ENCODE measurements at regions not wholly inside any gene's neighbourhood (a gene's known extent, or its start where the extent isn't known, plus 50 kb on each side); places are given as distances from the start of the nearest gene placed in this dataset.
A peak's percentile ranks its signal among the peaks of the same experiment; 100 is the strongest.

DNA sequence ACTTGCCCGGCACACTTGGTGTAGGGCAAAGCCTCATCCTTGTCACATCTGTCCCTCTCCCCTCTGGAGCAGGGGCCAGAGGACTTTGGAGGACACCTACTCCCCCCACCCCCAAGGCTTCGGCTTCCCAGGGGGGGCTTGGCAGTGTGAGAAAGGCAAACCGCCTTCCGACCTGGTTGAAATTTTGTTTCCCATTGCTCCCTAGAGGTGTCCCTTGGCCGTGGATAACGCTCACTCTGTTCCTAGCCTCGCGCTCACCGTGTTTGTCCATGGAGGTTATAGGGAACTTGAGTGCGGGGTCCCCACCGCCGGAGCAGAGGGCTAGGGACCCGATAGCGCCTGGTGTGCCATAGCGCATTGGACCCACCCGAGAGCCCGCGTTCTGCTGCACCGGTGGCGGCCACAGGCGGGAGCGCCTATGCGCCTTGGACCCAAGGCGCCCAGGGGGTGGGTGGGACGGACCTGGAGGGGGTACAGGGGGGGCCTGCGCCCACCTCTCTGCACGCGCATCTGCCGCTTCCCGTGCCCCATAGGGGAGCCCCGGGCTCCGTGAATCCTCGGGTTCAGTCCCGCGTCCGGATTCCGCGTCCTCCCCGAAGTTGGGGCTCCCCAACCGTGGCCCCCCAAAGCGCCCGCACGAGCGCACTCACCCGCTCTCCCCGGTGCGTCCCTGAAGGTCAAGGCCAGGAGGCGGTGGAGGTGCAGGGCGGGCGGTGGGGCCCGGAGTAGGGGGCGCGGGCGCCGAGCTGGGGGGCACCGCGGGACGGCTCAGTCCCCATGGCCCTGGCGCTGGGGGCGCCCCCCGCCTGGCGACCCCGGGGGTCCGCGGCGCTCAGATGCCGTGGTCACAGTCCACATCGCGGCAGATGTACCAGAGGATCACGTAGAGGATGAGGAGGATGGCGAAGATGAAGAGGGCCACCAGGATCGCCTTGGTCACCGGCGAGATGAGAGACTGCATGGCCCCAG, 82.7 kb upstream of the DHRSX start:
- ATAC-seq (no peak), DNase-seq (no peak)
- H3K27me3 Mint-ChIP-seq: peaks cover 32% of the 10 kb centered on the region
- peaks cover 10% of the 10 kb centered on the region for H3K4me1 Mint-ChIP-seq
- no peak overlapping the region for H3K4me3 Mint-ChIP-seq
- no peak overlapping the region for H3K27ac Mint-ChIP-seq
- CTCF ChIA-PET: no interaction called here
- no peaks in the 10 kb centered on the region for H3K9me3 Mint-ChIP-seq (ENCODE audit: low read depth)
- POLR2A ChIA-PET: no interaction called here
- no peaks in the 10 kb centered on the region for H3K36me3 Mint-ChIP-seq (ENCODE audit: low read depth)
- intact Hi-C loops (cut with DNase I, micrococcal nuclease): no loop called here

DNA sequence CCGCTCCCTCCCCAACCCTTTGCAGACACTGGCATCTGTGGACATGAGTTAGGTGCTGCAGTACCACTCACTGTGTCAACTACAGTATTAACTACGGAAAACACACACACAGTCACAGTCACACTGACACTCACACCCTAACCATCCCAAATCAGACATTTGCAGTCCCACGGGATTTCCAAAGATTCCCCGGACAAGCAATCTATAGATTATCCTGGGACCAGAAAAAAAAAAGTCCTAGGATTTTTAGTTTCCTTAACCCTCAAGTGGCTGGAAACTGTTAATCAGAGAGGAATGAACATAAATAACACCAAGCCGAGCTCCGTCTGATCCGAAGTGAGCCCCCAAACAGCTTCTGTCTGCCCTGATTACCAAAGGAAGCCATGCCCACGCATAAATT, 81.9 kb upstream of the DHRSX start:
- H3K27me3 Mint-ChIP-seq: peaks cover 32% of the 10 kb centered on the region
- no peak overlapping the region for H3K4me3 Mint-ChIP-seq
- H3K9me3 Mint-ChIP-seq (ENCODE audit: low read depth): no peaks in the 10 kb centered on the region
- H3K4me1 Mint-ChIP-seq: peaks cover 16% of the 10 kb centered on the region
- intact Hi-C loops (cut with DNase I, micrococcal nuclease): no loop called here
- ChIA-PET CTCF (no interaction called here), POLR2A (no interaction called here)
- H3K27ac Mint-ChIP-seq: no peak overlapping the region
- ATAC-seq (no peak), DNase-seq (no peak)
- H3K36me3 Mint-ChIP-seq (ENCODE audit: low read depth): no peaks in the 10 kb centered on the region

DNA sequence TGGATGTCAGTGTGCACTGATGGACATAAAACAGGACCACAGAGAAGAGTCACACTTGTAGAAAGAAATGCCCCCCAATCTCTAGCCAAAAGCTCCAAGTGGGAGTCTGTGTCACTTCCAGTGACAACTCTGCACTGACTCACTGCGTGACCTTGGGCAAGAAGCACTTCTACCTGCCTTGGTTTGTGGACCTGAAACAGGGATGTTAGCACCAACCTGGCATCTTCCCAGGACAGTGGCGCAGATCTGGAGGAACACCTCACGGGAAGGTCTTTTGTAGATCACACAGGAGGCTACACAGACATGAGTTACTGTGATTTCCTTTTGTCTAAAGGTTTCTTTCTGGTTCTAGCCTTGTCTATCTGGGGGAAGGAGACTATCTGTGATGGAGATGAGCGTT, 80.5 kb upstream of the DHRSX start:
- H3K36me3 Mint-ChIP-seq (ENCODE audit: low read depth): no peaks in the 10 kb centered on the region
- peaks cover 18% of the 10 kb centered on the region for H3K4me1 Mint-ChIP-seq
- ChIA-PET CTCF (no interaction called here), POLR2A (no interaction called here)
- H3K9me3 Mint-ChIP-seq (ENCODE audit: low read depth): no peaks in the 10 kb centered on the region
- ATAC-seq: no peak
- no peak overlapping the region for H3K4me3 Mint-ChIP-seq
- intact Hi-C loops (cut with DNase I, micrococcal nuclease): no loop called here
- no peak for DNase-seq
- H3K27ac Mint-ChIP-seq: no peak overlapping the region
- peaks cover 32% of the 10 kb centered on the region for H3K27me3 Mint-ChIP-seq

DNA sequence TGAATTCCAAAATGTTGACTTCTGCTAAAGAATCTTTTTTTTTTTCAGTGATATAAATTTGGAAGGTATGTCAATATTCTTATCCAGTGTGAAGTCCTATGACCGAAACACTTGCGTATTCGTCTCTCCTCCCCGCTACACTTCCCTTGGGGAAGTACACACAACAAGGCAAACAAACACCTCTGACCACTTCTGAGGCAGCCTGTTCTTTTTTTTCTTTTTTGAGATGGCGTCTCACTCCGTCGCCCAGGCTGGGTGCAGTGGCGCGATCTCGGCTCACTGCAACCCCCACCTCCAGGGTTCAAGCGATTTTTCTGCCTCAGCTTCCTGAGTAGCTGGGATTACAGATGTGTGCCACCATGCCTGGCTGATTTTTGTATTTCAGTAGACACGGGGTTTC, 78.1 kb upstream of the DHRSX start:
- DNase-seq: no peak
- CTCF ChIA-PET: no interaction called here
- intact Hi-C loops (cut with DNase I, micrococcal nuclease): no loop called here
- Mint-ChIP-seq H3K27ac (no peak overlapping the region), H3K4me1 (peaks cover 16% of the 10 kb centered on the region), H3K36me3 (ENCODE audit: low read depth) (no peaks in the 10 kb centered on the region), H3K4me3 (no peak overlapping the region), H3K27me3 (peaks cover 29% of the 10 kb centered on the region), H3K9me3 (ENCODE audit: low read depth) (no peaks in the 10 kb centered on the region)
- POLR2A ChIA-PET: no interaction called here
- no peak for ATAC-seq

DNA sequence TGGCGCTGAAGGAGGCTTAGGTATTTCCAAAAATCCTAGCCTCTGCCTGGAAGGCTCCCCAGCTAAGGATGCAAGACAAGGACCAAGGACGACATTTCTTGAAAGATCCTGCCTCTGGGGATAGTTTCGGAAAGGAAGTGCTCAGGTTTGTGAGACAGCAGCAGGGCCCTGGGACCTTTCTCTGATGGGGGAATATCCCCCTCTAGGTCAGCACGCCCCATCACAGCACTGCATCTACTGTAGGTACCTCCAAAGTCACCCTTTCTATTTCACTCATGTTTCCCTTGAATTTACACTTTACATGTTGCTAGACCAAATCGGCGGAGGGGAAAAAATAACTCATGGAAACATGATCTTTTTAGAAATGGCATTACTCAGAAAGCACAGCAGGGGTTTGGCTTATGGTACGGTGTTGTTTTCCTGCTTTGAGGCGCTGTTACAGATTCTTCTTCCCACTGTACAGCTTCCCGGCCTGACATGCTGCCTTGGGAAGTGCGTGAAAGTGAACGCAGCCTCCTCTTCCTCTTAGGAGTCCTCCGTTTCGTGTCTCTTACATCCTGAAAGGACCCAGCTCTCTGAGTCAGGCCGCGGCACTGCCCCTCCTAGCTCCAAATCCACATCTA, 77.2 kb upstream of the DHRSX start:
- H3K9me3 Mint-ChIP-seq (ENCODE audit: low read depth): no peaks in the 10 kb centered on the region
- no peak overlapping the region for H3K27ac Mint-ChIP-seq
- H3K4me1 Mint-ChIP-seq: peaks cover 12% of the 10 kb centered on the region
- POLR2A ChIA-PET: no interaction called here
- intact Hi-C loops (cut with DNase I, micrococcal nuclease): no loop called here
- ATAC-seq (peak; percentile 87), DNase-seq (peak; percentile 21)
- CTCF ChIA-PET: no interaction called here
- H3K4me3 Mint-ChIP-seq: no peak overlapping the region
- H3K27me3 Mint-ChIP-seq: peaks cover 24% of the 10 kb centered on the region
- H3K36me3 Mint-ChIP-seq (ENCODE audit: low read depth): no peaks in the 10 kb centered on the region

DNA sequence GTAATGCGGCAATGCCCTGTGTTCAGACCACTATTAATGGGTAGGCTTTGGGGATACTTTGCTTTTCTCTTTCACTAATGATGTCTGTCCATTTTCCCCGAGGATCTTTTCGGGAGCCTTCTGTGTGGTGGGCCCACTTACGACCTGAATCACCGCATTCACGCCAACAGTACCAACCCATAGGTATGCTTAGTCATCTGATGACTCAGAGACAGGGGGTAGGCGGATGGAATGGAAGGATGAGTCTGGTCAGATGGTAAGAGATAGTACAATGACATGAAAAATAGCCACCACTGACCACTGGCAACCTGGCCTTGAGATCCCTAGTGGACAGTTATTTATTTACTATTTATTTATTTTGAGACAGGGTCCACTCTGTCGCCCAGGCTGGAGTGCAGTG, 76.0 kb upstream of the DHRSX start:
- CTCF ChIA-PET: no interaction called here
- intact Hi-C loops (cut with DNase I, micrococcal nuclease): no loop called here
- Mint-ChIP-seq H3K4me1 (peaks cover 9% of the 10 kb centered on the region), H3K4me3 (no peak overlapping the region), H3K9me3 (ENCODE audit: low read depth) (no peaks in the 10 kb centered on the region), H3K27ac (no peak overlapping the region), H3K36me3 (ENCODE audit: low read depth) (no peaks in the 10 kb centered on the region), H3K27me3 (peaks cover 14% of the 10 kb centered on the region)
- POLR2A ChIA-PET: no interaction called here
- no peak for DNase-seq
- ATAC-seq: peak; percentile 41

DNA sequence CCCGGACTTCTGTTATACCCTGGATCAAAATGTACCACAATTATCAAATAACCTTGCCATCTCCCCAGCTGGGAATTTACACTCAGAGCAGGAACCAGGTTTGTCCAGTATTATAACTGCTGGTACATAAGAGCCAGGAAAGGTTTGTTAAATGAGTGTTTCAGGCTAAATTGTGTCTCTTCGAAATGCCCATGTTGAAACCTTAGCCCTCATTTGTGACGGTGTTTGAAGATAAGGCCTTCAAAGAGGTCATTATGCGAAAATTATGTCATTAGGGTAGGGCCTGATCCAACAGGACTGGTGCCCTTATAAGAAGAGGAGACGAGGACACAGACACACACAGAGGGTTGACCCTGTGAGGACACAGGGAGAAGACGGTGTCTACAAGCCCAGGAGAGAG, 73.5 kb upstream of the DHRSX start:
- ChIA-PET CTCF (no interaction called here), POLR2A (no interaction called here)

DNA sequence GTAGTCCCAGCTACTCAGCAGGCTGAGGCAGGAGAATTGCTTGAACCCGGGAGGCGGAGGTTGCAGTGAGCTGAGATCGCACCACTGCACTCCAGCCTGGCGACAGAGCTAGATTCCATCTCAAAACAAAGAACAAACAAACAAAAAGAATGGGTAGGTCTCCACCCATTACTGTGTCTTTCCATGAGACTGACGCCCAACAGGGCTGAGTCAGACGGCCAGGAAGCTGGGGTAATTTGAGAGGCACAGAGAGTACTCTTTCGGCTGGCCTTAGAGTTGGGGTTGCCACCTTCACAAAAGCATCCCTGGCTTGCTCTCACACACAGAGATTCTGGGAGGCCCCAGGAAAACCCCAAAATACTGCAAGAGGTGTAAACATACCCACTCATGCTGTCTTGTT, 72.0 kb upstream of the DHRSX start:
- no peak for ATAC-seq
- no peak overlapping the region for H3K4me3 Mint-ChIP-seq
- DNase-seq: no peak
- ChIA-PET CTCF (no interaction called here), POLR2A (no interaction called here)
- no peaks in the 10 kb centered on the region for H3K36me3 Mint-ChIP-seq (ENCODE audit: low read depth)
- intact Hi-C loops (cut with DNase I, micrococcal nuclease): no loop called here
- H3K27me3 Mint-ChIP-seq: no peaks in the 10 kb centered on the region
- no peak overlapping the region for H3K27ac Mint-ChIP-seq
- H3K4me1 Mint-ChIP-seq: peaks cover 2% of the 10 kb centered on the region
- peaks cover 5% of the 10 kb centered on the region for H3K9me3 Mint-ChIP-seq (ENCODE audit: low read depth)

More for the DNA sequence above, 73.5 kb upstream of the DHRSX start:
- DNase-seq (no peak), ATAC-seq (no peak)
- no peak overlapping the region for H3K27ac Mint-ChIP-seq
- peaks cover 4% of the 10 kb centered on the region for H3K9me3 Mint-ChIP-seq (ENCODE audit: low read depth)
- H3K4me3 Mint-ChIP-seq: no peak overlapping the region
- H3K36me3 Mint-ChIP-seq (ENCODE audit: low read depth): no peaks in the 10 kb centered on the region
- intact Hi-C loops (cut with DNase I, micrococcal nuclease): no loop called here
- H3K27me3 Mint-ChIP-seq: peaks cover 4% of the 10 kb centered on the region
- peaks cover 9% of the 10 kb centered on the region for H3K4me1 Mint-ChIP-seq

DNA sequence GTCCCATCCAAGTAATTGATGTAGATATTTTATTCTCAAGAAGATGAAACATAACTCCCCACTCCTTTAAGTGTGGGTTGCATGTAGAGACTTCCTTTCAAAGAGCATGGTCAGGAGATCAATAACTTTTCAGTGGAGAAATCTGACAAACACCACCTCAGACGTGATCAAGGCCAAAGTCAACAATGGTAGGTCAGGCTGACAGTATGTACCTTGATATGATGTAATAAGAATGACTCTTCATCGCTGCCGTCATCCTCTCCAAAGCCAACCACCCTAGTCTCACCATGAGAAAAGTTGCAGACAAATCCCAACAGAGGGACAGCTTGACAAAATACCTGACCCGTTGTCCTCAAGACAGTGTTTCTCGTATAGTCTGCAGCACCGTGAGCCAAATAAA, 67.3 kb upstream of the DHRSX start:
- H3K9me3 Mint-ChIP-seq (ENCODE audit: low read depth): peaks cover 5% of the 10 kb centered on the region
- no peak overlapping the region for H3K27ac Mint-ChIP-seq
- H3K36me3 Mint-ChIP-seq (ENCODE audit: low read depth): no peaks in the 10 kb centered on the region
- DNase-seq: no peak
- no peaks in the 10 kb centered on the region for H3K4me1 Mint-ChIP-seq
- POLR2A ChIA-PET: no interaction called here
- no peak for ATAC-seq
- H3K27me3 Mint-ChIP-seq: no peaks in the 10 kb centered on the region
- CTCF ChIA-PET: no interaction called here
- H3K4me3 Mint-ChIP-seq: no peak overlapping the region
- intact Hi-C loops (cut with DNase I, micrococcal nuclease): no loop called here

DNA sequence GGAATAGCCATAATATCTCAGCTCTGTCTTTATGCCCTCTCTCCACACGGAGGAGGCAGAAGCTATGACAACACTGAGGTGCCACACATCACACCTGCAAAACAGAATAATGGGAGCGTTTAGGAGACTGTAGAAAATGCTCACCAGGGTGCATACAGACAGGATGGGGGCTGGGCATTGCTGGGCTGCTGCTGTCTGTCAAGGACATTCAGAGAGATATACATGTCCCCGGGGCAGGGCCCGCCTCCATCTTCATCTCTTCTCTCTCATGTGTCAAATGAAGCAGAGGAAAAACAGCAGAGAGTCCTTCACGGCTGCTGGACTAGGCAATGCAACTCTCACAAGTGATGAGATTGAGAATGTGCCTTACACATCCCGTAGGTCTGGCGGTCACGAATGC, 65.3 kb upstream of the DHRSX start:
- peaks cover 5% of the 10 kb centered on the region for H3K9me3 Mint-ChIP-seq (ENCODE audit: low read depth)
- H3K27ac Mint-ChIP-seq: no peak overlapping the region
- DNase-seq (no peak), ATAC-seq (no peak)
- no peaks in the 10 kb centered on the region for H3K36me3 Mint-ChIP-seq (ENCODE audit: low read depth)
- ChIA-PET CTCF (no interaction called here), POLR2A (no interaction called here)
- no peaks in the 10 kb centered on the region for H3K4me1 Mint-ChIP-seq
- H3K4me3 Mint-ChIP-seq: no peak overlapping the region
- no peaks in the 10 kb centered on the region for H3K27me3 Mint-ChIP-seq
- intact Hi-C loops (cut with DNase I, micrococcal nuclease): no loop called here

DNA sequence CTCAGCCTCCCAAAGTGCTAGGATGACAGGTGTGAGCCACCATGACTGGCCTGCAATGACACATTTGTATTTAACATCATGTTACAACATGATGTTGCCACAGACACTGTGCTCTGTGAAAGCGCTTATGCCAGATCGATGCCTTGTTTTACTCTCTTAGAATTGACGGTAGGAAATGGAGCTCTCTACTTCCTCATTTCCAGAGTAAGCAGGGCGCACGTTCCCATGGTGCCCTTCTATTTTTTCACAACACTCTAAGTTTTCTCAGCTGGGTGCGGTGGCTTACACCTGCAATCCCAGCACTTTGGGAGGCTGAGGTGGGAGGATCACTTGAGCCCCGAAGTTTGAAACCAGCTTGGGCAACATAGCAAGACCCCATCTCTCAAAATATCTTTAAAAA, 60.7 kb upstream of the DHRSX start:
- intact Hi-C loops (cut with DNase I, micrococcal nuclease): no loop called here
- H3K27me3 Mint-ChIP-seq: peaks cover 18% of the 10 kb centered on the region
- H3K4me1 Mint-ChIP-seq: no peaks in the 10 kb centered on the region
- H3K4me3 Mint-ChIP-seq: no peak overlapping the region
- H3K9me3 Mint-ChIP-seq (ENCODE audit: low read depth): no peaks in the 10 kb centered on the region
- no peak for ATAC-seq
- ChIA-PET CTCF (no interaction called here), POLR2A (no interaction called here)
- no peak overlapping the region for H3K27ac Mint-ChIP-seq
- H3K36me3 Mint-ChIP-seq (ENCODE audit: low read depth): no peaks in the 10 kb centered on the region
- no peak for DNase-seq

DNA sequence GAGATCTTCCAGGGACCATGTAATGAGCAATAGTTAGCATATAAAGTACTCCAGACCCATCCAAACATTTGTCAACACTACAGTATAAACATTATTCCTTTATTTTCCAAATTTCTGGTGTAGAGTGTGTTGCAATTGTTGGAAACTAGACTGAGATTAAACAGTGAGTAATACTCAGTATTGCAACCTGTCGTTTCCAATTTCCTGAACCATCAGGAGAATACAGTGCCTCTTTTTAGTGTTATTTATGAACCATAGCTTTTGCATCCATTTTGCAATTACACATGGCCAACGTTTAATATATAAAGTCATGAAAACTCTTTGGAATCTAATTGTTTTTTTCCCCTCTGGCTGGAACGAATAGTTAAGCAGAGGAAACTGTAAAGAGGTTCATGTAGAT, 58.3 kb upstream of the DHRSX start:
- Mint-ChIP-seq H3K36me3 (ENCODE audit: low read depth) (no peaks in the 10 kb centered on the region), H3K9me3 (ENCODE audit: low read depth) (no peaks in the 10 kb centered on the region), H3K27ac (no peak overlapping the region), H3K4me1 (no peaks in the 10 kb centered on the region), H3K4me3 (no peak overlapping the region), H3K27me3 (peaks cover 30% of the 10 kb centered on the region)
- DNase-seq (no peak), ATAC-seq (no peak)
- intact Hi-C loops (cut with DNase I, micrococcal nuclease): no loop called here
- POLR2A ChIA-PET: no interaction called here
- CTCF ChIA-PET: no interaction called here
